CD4-positive, CD25-positive, alpha-beta regulatory T cell (primary cell): ENCODE measurements at regions not wholly inside any gene's neighbourhood (a gene's known extent, or its start where the extent isn't known, plus 50 kb on each side); places are given as distances from the start of the nearest gene placed in this dataset.

Source experiments
- ATAC-seq, 2 donors: fragments of 150-1000 bp; cut with Tn5 transposase; one replicate each; pipeline ENCODE4 v1.10.0; 2021; ENCODE audit warnings: low read depth in 2 of 2, moderate number of reproducible peaks in 2 of 2, moderate library complexity in 1 of 2
- DNase-seq, 3 donors: peaks; one replicate each; pipeline versions ENCODE4 v3.0.0 to v3.0.0-alpha.2; 2012 to 2022; ENCODE audit warnings: mixed read lengths in 1 of 3
- H3K27ac ChIP-seq: one replicate; pipeline ENCODE4 v1.7.0; 2013; ENCODE audit warnings: mild to moderate bottlenecking, low read length; ENCODE audit not compliant: insufficient read depth, poor library complexity, severe bottlenecking
- H3K27me3 ChIP-seq: one replicate; pipeline ENCODE4 v1.7.0; 2013; ENCODE audit warnings: low read length; ENCODE audit not compliant: control insufficient read depth, insufficient read depth
- H3K36me3 ChIP-seq: one replicate; pipeline ENCODE4 v1.7.0; 2013; ENCODE audit warnings: mild to moderate bottlenecking, low read length, moderate library complexity; ENCODE audit not compliant: control insufficient read depth, insufficient read depth
- H3K4me1 ChIP-seq: 2 replicates; pipeline ENCODE4 v1.7.0; 2013; ENCODE audit warnings: mild to moderate bottlenecking, low read length; ENCODE audit not compliant: insufficient read depth, control insufficient read depth, poor library complexity, severe bottlenecking
- H3K4me3 ChIP-seq: one replicate; pipeline ENCODE4 v1.7.0; 2013; ENCODE audit warnings: low read depth, mild to moderate bottlenecking, low read length, moderate library complexity
- H3K9me3 ChIP-seq, 2 experiments: 1 replicate in 1 of 2; 2 replicates in 1 of 2; pipeline ENCODE4 v1.7.0; 2013; ENCODE audit warnings: low read length in 2 of 2, mild to moderate bottlenecking in 1 of 2, moderate library complexity in 1 of 2; ENCODE audit not compliant: control insufficient read depth in 2 of 2
- H3K27ac Mint-ChIP-seq, 3 donors: one replicate each; pipeline ENCODE4 v1.8.0; 2020 to 2022; ENCODE audit warnings: mild to moderate bottlenecking in 3 of 3, mixed read lengths in 3 of 3, moderate library complexity in 2 of 3
- H3K27me3 Mint-ChIP-seq: one replicate; pipeline ENCODE4 v1.8.0; 2022; ENCODE audit warnings: mild to moderate bottlenecking, mixed read lengths
- H3K36me3 Mint-ChIP-seq: one replicate; pipeline ENCODE4 v1.8.0; 2020; ENCODE audit warnings: mixed read lengths
- H3K4me1 Mint-ChIP-seq, 4 donors: one replicate each; pipeline ENCODE4 v1.8.0; 2020 to 2022; ENCODE audit warnings: mixed read lengths in 4 of 4, mild to moderate bottlenecking in 1 of 4
- H3K4me3 Mint-ChIP-seq, 4 donors: one replicate each; pipeline ENCODE4 v1.8.0; 2020 to 2022; ENCODE audit warnings: mild to moderate bottlenecking in 4 of 4, mixed read lengths in 4 of 4, moderate library complexity in 3 of 4
- H3K9me3 Mint-ChIP-seq, 7 donors: one replicate each; pipeline ENCODE4 v1.8.0; 2020 to 2022; ENCODE audit warnings: mixed read lengths in 7 of 7, mild to moderate bottlenecking in 3 of 7, moderate library complexity in 2 of 7

DNA sequence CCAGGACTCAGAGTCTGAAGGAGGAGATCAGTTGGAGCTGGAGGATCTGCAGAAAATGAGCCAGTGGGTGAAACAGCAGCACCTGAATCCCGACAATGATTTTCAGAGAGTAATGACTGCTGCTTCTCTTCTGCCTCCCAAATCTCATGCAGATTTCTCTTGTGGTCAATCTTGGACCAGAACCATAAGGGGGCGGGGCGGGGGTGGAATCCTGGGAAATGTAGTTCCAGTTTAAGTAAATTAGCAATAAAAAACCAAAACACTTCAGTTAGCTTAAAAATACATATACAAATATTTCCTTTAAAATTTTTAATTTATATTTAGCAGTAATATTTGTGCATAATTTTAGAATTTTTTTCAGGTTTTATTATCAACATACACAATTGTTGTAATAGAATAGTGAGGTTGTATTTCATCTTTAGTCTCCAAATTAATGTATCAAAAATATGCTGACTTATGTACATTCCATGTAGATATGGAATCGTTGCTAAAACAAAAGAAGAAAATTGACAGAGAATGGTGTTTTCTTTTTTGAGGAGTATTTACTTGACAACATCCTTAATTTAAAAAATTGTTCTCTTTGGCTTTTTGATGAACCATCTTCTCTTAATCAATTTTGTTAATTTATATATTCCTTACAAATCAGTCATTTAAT, 223.5 kb upstream of the SYT10 start:
- no peaks in the 10 kb centered on the region for H3K36me3 Mint-ChIP-seq
- no peaks in the 10 kb centered on the region for H3K27me3 ChIP-seq
- H3K9me3 ChIP-seq = no peaks in the 10 kb centered on the region
- no peak overlapping the region for H3K4me3 ChIP-seq
- no peak overlapping the region for H3K27ac Mint-ChIP-seq
- H3K4me1 Mint-ChIP-seq = no peaks in the 10 kb centered on the region
- no peaks in the 10 kb centered on the region for H3K27me3 Mint-ChIP-seq
- no peak overlapping the region for H3K27ac ChIP-seq
- ATAC-seq (no peak), DNase-seq (no peak)
- H3K9me3 Mint-ChIP-seq = peaks cover 0 to 4% (median 3%) of the 10 kb centered on the region in 7 donors
- no peaks in the 10 kb centered on the region for H3K36me3 ChIP-seq
- H3K4me3 Mint-ChIP-seq = no peak overlapping the region
- H3K4me1 ChIP-seq = no peaks in the 10 kb centered on the region

GRCh38 chr12:33669349-33669748, 229.7 kb upstream of the SYT10 start:
- Mint-ChIP-seq H3K27me3 (no peaks in the 10 kb centered on the region), H3K4me1 (no peaks in the 10 kb centered on the region), H3K9me3 (peaks cover 0 to 5% (median 2%) of the 10 kb centered on the region in 7 donors), H3K4me3 (no peak overlapping the region), H3K36me3 (no peaks in the 10 kb centered on the region), H3K27ac (no peak overlapping the region)
- no peaks in the 10 kb centered on the region for H3K4me1 ChIP-seq
- H3K27ac ChIP-seq = no peak overlapping the region
- H3K27me3 ChIP-seq = no peaks in the 10 kb centered on the region
- no peak for ATAC-seq
- no peak for DNase-seq
- no peaks in the 10 kb centered on the region for H3K9me3 ChIP-seq
- no peaks in the 10 kb centered on the region for H3K36me3 ChIP-seq
- H3K4me3 ChIP-seq = no peak overlapping the region

DNA sequence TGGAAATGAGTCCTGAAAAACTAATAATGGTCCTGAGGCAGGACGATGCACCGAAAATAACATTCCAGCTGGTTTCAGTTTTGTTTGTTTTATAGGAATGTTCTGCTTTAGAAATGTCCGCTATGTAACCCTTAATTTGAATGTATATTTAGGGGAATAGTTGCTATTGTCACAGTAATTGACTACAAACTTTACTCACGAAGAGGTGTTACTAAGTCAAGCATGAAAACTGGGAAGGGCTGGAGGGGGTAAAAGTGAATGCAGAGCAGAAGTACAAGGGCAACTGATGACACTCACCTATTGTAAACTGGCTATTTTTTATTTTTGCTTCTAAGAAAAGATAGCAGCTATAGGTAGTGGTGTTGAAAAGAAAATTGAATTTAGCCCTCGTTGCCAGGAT, 230.7 kb upstream of the SYT10 start:
- no peak overlapping the region for H3K4me3 Mint-ChIP-seq
- Histone ChIP-seq H3K27ac (no peak overlapping the region), H3K36me3 (no peaks in the 10 kb centered on the region), H3K4me3 (no peak overlapping the region), H3K9me3 (no peaks in the 10 kb centered on the region), H3K27me3 (no peaks in the 10 kb centered on the region), H3K4me1 (no peaks in the 10 kb centered on the region)
- no peaks in the 10 kb centered on the region for H3K27me3 Mint-ChIP-seq
- H3K36me3 Mint-ChIP-seq = no peaks in the 10 kb centered on the region
- DNase-seq (no peak), ATAC-seq (no peak)
- H3K27ac Mint-ChIP-seq = no peak overlapping the region
- peaks cover 0 to 5% (median 0%) of the 10 kb centered on the region in 7 donors for H3K9me3 Mint-ChIP-seq
- H3K4me1 Mint-ChIP-seq = no peaks in the 10 kb centered on the region

DNA sequence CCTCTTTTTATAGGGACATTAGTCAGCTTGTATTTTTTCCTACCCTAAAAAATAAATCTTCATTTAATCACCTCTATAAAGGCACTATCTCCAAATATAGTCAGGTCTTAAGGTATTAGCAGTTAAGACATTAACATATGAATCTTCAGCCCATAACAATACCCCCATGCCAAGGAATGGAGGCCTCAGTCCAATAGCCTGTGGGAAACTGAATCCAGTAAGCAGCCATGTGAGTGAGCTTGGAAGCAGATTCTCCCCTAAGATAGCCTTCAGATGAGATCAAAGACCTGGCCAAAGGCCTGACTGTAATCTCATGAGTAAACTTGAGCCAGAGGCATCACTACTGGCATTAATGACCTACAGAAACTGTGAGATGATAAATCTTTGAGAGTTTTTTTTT, 232.1 kb upstream of the SYT10 start:
- no peaks in the 10 kb centered on the region for H3K36me3 Mint-ChIP-seq
- peaks cover 0 to 5% (median 0%) of the 10 kb centered on the region in 7 donors for H3K9me3 Mint-ChIP-seq
- DNase-seq (no peak), ATAC-seq (no peak)
- H3K27ac ChIP-seq = no peak overlapping the region
- H3K9me3 ChIP-seq = no peaks in the 10 kb centered on the region
- no peak overlapping the region for H3K27ac Mint-ChIP-seq
- no peaks in the 10 kb centered on the region for H3K36me3 ChIP-seq
- no peaks in the 10 kb centered on the region for H3K27me3 ChIP-seq
- no peaks in the 10 kb centered on the region for H3K4me1 ChIP-seq
- H3K4me3 Mint-ChIP-seq = no peak overlapping the region
- H3K4me1 Mint-ChIP-seq = no peaks in the 10 kb centered on the region
- H3K27me3 Mint-ChIP-seq = no peaks in the 10 kb centered on the region
- H3K4me3 ChIP-seq = no peak overlapping the region

DNA sequence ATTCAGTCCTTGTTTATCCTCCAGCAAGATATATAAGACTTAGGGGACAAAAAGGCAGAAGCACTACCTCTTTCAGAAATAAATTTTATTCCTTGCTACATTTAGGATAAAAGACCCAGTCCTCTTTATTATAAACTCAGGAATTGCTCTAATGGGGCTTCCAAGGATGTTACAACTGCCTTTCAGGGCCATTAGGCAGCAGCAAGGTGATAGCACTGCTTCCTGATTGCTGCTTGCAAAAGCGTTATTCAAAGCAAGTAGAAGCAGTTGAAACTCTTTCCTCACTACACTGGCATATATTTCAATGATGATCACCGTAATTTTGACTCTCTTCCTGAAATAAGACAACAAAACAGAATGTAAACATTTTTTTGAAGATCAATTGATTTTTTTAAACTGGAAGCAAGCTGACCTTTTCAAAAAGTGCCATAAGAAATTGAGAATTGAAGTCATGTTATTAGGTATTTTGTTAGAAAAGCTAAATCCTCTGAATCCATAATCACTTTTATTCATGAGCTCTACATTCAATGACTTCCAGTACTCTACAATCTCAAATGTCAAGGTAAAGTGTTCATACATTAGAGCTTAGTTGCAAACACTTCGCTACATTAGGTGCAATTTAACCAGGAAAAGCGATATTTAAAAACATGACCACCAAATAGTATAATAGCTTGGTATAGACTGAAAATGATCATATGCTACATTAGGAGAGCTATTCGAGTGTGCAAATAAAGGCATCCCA, 233.4 kb upstream of the SYT10 start:
- no peak overlapping the region for H3K27ac Mint-ChIP-seq
- H3K9me3 ChIP-seq = no peaks in the 10 kb centered on the region
- no peak overlapping the region for H3K27ac ChIP-seq
- no peak overlapping the region for H3K4me3 ChIP-seq
- H3K36me3 ChIP-seq = no peaks in the 10 kb centered on the region
- no peak for DNase-seq
- peaks cover 0 to 5% (median 0%) of the 10 kb centered on the region in 7 donors for H3K9me3 Mint-ChIP-seq
- H3K27me3 ChIP-seq = no peaks in the 10 kb centered on the region
- H3K4me3 Mint-ChIP-seq = no peak overlapping the region
- no peaks in the 10 kb centered on the region for H3K4me1 Mint-ChIP-seq
- no peaks in the 10 kb centered on the region for H3K27me3 Mint-ChIP-seq
- no peak for ATAC-seq
- no peaks in the 10 kb centered on the region for H3K36me3 Mint-ChIP-seq
- H3K4me1 ChIP-seq = no peaks in the 10 kb centered on the region

- H3K9me3 ChIP-seq = no peaks in the 10 kb centered on the region
- Mint-ChIP-seq H3K36me3 (no peaks in the 10 kb centered on the region), H3K4me3 (no peak overlapping the region), H3K27me3 (no peaks in the 10 kb centered on the region), H3K27ac (no peak overlapping the region), H3K9me3 (peaks cover 0 to 5% (median 0%) of the 10 kb centered on the region in 7 donors), H3K4me1 (no peaks in the 10 kb centered on the region)
- DNase-seq (no peak), ATAC-seq (no peak)
- no peaks in the 10 kb centered on the region for H3K27me3 ChIP-seq
- no peaks in the 10 kb centered on the region for H3K4me1 ChIP-seq
- no peak overlapping the region for H3K4me3 ChIP-seq
- H3K36me3 ChIP-seq = no peaks in the 10 kb centered on the region
- no peak overlapping the region for H3K27ac ChIP-seq
Measured at GRCh38 chr12:33676866-33677265, 237.2 kb upstream of the SYT10 start.

DNA sequence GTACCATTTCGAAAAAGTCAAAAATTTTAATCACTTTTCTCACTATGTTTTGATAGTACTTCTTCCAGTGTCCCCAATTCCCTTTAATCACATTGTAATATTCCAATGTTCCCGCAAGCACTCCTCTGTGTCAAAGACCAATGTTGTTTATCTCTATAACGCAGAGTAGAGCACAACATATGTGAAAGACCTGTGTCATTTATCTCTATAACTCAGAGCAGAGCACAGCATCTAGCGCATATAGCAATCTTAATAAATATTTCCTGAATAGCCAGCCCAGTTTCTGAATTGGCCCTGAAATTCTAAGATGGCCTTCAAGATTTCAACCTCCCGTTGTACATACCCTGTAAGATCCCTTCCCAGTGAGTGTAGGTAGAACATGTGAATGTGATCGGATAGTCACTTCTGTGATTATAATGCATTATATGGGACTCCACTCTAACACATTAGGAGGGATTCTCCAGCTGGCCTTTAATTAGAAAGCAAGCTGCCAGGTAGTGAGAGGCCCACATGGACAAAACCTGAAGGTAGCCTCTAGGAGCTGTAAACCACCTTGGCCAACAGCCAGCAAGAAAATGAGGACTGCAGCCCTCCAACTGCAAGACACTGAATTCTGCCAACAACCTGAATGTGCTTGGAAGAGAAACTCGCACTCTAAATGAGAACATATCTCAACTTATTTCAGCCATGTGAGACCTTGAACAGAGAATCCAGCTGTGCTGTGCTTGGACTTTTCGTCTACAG, 238.8 kb upstream of the SYT10 start:
- Mint-ChIP-seq H3K9me3 (peaks cover 0 to 5% (median 0%) of the 10 kb centered on the region in 7 donors), H3K4me1 (no peaks in the 10 kb centered on the region), H3K4me3 (no peak overlapping the region), H3K27ac (no peak overlapping the region), H3K36me3 (no peaks in the 10 kb centered on the region), H3K27me3 (no peaks in the 10 kb centered on the region)
- DNase-seq (no peak), ATAC-seq (no peak)
- no peaks in the 10 kb centered on the region for H3K9me3 ChIP-seq
- H3K36me3 ChIP-seq = no peaks in the 10 kb centered on the region
- H3K4me3 ChIP-seq = no peak overlapping the region
- no peak overlapping the region for H3K27ac ChIP-seq
- H3K4me1 ChIP-seq = no peaks in the 10 kb centered on the region
- H3K27me3 ChIP-seq = no peaks in the 10 kb centered on the region
